ENCODE measurements at regions not wholly inside any gene's neighbourhood (a gene's known extent, or its start where the extent isn't known, plus 50 kb on each side); places are given as distances from the start of the nearest gene placed in this dataset.

- intact Hi-C loops (cut with micrococcal nuclease), result loop anchor here (5.0 kb wide), 1 partner anchor 51 kb away; no protein-coding TSS in a partner anchor
- H3K4me1 Mint-ChIP-seq (ENCODE audit: low read depth), result no peaks in the 10 kb centered on the region
- peaks cover 18% of the 10 kb centered on the region for H3K27me3 Mint-ChIP-seq (ENCODE audit: insufficient read depth)
- H3K27ac Mint-ChIP-seq, result no peak overlapping the region
- H3K9me3 Mint-ChIP-seq, result no peaks in the 10 kb centered on the region
- no peak for DNase-seq (ENCODE audit: low spot score)
- H3K4me3 Mint-ChIP-seq, result no peak overlapping the region
- no peaks in the 10 kb centered on the region for H3K36me3 Mint-ChIP-seq (ENCODE audit: low read depth)
Observed at GRCh38 chr17:27402943-27403342, 53.3 kb upstream of the KSR1 start.

- no peak for DNase-seq (ENCODE audit: low spot score)
- H3K36me3 Mint-ChIP-seq (ENCODE audit: low read depth), result no peaks in the 10 kb centered on the region
- no peaks in the 10 kb centered on the region for H3K4me1 Mint-ChIP-seq (ENCODE audit: low read depth)
- peaks cover 14% of the 10 kb centered on the region for H3K27me3 Mint-ChIP-seq (ENCODE audit: insufficient read depth)
- intact Hi-C loops (cut with micrococcal nuclease), result loop anchor here (5.0 kb wide), 1 partner anchor 51 kb away; no protein-coding TSS in a partner anchor
- no peak overlapping the region for H3K27ac Mint-ChIP-seq
- no peaks in the 10 kb centered on the region for H3K9me3 Mint-ChIP-seq
- H3K4me3 Mint-ChIP-seq, result no peak overlapping the region
Observed at GRCh38 chr17:27403480-27404005, 52.7 kb upstream of the KSR1 start.

GRCh38 chr17:27404676-27405075 is 51.6 kb upstream of the KSR1 start:
- Mint-ChIP-seq H3K27ac (no peak overlapping the region), H3K27me3 (ENCODE audit: insufficient read depth) (peaks cover 14% of the 10 kb centered on the region), H3K4me3 (no peak overlapping the region), H3K36me3 (ENCODE audit: low read depth) (no peaks in the 10 kb centered on the region), H3K9me3 (no peaks in the 10 kb centered on the region), H3K4me1 (ENCODE audit: low read depth) (no peaks in the 10 kb centered on the region)
- no peak for DNase-seq (ENCODE audit: low spot score)
- intact Hi-C loops (cut with micrococcal nuclease), result loop anchor here (5.0 kb wide), 1 partner anchor 52 kb away; no protein-coding TSS in a partner anchor

Data from activated T-helper 1 cell treated with anti-CD3 and anti-CD28 coated beads, Interleukin-12 subunit alpha, Interleukin-12 subunit beta, Interleukin-2, Interleukin-4 antibody, amounts not matched to agents 30 ng/mL and 10 ng/mL and 1 ng/mL, durations not matched to agents 14 hours and 24 hours and 36 hours (primary cell).